GM19238 (cell line): ENCODE measurements at regions not wholly inside any gene's neighbourhood (a gene's known extent, or its start where the extent isn't known, plus 50 kb on each side); places are given as distances from the start of the nearest gene placed in this dataset.

Experiments used
- DNase-seq: peaks from one replicate; pipeline ENCODE4 v3.0.0; 2011; ENCODE audit warnings: low spot score; ENCODE audit not compliant: insufficient read length

GRCh38 chr20:11234608-11235007 is 560.8 kb upstream of the JAG1 start:
- DNase-seq: no peak

DNA sequence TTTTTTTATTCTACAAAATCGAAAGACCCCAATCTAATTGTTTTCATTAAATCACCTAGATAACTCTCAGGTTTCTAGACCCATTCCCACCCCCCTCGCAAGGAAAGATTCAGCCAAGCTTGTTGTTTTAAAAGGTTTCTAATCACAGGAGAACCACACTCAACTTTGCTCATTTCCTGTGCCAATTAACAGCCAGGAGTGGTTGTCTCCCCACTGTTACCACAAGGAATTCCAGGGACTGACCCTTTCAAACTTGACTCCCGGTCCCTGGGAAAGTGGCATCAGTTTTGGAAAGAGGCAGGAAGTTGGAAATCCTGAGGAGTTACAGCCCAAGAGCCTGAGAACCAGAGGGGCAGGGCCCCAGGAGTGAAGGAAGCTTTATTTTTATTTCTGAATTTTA is 561.3 kb upstream of the JAG1 start:
- DNase-seq: no peak

GRCh38 chr20:11242320-11242719 is 568.5 kb upstream of the JAG1 start:
- DNase-seq: no peak

- no peak for DNase-seq
These were observed 571.6 kb upstream of the JAG1 start for GRCh38 chr20:11245431-11245830.

DNA sequence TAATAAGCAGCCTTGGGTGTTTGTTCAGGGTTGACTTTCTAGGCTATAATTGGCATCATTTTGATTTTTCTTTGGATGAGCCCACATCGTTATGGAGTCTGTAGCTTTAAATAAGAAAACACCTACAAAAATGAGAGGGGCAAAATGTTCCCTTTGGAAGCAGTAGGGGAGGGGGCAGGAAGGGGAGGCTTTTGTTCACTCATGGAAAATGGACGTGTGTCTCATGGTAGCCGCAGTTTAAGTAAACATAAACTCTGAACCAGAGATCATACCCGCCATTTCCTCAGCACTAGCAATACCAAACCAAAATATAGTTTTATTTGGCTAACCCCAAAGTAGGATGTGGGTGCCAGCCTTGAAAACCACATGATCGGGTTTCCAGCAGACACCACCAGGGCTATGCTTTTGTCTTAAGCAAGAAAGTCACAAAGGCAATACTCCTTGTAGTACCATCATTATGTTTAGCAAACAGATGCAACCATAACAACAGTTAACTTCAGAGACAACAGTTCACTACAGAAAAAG is 572.5 kb upstream of the JAG1 start:
- DNase-seq: no peak

DNA sequence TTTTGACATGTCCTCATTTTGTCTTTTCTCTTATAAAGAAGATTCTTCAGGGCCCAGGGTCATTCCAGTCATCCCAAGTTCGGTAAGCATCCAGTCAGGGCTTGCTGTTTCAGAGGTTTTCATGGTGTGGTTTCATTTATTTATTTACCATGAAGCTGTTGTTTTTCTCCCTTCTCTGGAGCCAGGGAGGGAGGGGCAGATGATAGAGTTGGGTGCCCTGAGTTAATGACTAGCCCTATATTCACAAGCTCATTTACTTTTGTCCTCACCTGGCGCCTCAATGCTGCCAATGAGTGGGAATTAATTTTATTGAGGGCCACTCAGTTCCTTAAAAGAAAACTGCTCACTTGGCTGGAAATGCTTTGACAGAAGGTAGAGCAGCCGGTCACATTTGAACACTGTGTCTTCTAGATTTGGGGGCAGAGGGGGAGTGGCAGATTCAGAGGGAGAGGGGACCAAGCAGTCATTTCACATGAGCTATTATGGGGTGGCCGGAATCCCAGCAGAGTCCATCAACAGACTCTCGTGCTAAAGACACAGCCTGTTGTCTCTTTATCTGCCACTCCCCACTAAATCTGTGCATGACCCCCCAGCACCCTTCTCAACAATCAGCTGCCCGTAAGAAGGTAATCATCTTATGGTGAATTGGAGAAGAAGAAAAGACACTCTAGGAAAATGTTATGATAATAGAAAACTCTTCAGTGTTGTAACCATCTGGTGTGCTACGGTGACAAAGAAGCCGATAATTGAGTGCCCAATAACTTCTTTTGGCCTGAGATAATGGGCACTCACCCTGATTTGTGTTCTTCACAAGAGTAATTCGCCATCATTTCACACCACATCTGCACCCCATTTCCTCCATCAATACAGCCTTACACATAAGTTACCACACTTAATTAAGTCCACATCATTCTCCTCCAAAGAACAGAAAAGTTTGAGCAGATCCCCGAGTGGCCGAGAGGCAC is 573.5 kb upstream of the JAG1 start:
- no peak for DNase-seq

- no peak for DNase-seq
These were observed 574.2 kb upstream of the JAG1 start for GRCh38 chr20:11248011-11248409.

GRCh38 chr20:11248687-11249638 is 575.2 kb upstream of the JAG1 start:
- no peak for DNase-seq

DNA sequence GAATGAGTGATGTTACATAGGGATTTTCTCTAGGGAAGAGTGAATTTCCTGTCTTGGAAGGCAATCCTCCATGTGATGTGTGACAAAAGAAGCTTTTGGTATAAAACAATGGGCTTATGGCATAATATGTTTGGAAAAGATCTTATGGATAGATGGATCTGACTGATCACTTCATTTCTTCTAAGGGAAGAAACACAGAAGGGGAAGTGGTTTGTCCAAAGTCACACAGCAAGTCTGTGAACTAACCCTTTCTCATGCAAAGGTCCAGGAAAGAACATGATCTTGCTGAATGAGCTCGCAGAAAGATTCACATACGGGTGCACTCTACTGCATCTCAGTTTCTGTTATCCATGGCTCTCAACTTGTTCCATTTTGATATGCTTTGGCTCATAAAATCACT is 575.9 kb upstream of the JAG1 start:
- no peak for DNase-seq

DNA sequence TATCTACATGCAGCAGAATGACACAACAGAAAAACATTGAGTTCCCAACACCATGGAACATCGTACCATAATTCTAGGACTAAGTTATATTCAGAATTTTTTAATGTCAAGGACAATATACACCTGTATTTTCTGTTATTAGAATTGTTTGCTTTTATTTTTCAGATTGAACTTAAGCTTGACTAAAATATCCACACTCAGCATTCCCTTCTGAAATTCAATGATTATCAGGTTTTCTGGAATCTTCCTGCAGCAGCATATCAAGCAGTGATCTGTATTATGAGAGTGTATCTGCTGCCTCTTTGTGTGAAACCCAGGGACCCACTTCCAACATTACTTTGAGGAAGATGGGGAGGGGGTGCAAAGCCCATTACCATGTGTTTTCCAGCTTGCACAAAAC is 578.6 kb upstream of the JAG1 start:
- no peak for DNase-seq

DNA sequence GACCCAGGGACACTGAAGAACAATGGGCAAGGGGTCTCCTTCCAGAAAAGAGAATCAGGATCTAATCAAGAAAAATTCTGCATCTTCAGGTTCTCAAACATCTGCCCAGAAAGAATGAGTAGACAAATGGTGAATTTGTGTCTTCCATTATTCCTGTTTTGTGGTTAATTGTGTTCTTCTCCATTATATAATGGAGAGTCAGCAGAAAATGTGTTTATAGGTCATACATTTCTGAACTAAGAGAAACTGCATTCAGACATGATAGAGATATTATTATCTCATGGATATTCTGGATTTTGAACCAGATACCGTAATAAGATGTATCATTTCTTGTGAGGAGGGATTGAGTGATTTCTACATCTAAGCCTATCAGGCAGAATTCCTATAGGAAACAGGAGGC is 581.7 kb upstream of the JAG1 start:
- no peak for DNase-seq

DNA sequence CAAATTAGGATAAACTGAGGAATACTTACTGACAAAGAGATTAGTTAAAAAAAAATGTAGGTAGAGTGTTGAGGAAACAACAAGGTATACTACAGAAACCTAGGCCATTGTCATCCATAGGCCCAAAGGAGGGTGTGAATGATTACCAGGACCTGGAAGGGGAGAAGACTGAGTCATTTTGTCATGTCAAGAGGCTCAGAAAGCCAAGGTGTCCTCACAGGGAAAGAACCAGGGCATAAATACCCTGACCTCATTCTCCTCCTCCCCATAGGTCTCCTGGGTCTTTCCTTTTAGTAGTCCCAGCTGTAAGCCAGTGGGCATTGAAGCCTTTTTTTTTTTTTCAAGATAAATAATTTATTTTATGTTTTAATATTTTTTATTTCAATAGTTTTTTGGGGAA is 582.1 kb upstream of the JAG1 start:
- no peak for DNase-seq

GRCh38 chr20:11260611-11261010 is 586.8 kb upstream of the JAG1 start:
- DNase-seq: no peak

DNA sequence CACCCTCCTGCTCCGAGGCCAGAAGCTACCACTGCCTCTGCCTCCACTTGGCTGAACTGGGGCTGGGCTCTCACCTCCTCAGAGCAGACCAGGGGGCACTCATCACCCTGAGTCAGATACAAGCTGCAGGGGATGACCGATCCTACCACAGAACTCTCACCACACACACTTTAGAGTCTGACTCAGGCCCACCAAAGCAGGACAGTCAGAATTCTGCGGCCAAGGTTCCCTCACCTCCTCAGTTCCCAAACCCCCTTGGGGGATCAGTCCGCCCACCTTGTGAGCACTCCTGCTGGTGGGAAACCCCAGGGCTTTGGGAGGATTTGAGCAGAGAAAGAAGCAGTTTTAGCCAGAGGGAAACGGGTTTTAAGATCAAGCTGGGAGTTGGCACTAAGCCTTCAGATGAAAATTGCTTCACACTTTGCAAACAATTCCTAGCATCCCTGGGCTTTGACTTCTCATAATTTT is 587.8 kb upstream of the JAG1 start:
- DNase-seq: no peak

GRCh38 chr20:11266571-11266970 is 592.8 kb upstream of the JAG1 start:
- DNase-seq: no peak

DNA sequence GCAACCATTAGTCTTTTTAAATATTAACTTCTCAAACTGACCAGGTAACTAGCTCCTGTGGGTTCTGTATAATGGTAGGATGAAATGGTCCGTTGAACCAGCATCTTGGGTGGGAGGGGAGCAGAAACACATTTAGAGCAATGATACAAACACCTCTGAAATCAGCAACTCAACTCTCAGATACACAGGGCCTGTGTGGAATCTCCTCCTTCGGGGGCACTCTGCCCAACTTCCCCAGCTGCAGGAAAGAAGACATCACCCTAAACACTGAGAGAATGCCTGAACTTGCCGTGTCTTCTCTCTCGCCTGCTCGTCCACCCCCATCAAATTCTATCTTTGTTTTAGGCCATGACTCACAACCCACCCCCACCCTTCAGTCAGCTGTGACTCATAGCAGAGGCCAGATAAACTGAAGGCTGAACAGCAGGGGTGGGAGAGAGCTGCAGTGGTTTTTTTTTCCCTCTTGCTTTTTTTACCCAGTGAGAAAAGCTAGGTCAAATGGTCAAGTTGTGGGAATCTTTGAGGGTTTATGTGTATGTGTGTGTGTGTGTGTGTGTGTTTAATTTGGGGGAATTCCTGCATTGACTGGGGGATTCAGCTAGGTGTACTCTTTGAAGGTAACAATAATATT is 593.4 kb upstream of the JAG1 start:
- DNase-seq: peak; percentile 13

DNA sequence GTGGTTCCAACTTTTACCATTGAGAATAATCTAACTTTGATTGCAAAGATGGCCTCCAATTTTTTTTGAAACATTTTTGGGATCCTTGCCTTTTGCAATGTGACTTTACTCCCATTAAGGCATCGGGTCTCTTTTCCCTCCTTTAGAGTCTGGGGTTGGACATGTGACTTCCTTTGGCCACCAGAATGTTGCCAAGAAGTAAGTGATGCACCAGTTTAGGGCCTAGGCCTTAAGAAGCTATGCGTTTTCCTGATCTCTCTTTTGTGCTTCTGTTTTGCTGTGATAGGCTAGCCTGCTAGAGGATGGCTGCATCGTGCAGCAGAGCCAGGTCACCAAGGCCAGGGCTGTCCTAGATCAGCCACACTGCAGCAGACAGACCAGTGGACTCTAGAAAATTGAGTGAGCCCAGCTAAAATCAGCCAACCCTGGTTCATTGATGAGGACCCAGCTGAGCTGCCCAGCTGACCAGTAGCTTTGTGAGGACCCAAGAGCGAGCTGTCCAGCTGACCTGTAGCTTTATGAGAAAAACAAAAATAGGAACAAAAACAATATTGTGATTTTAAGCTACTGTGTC is 594.0 kb upstream of the JAG1 start:
- no peak for DNase-seq

- DNase-seq: no peak
These were observed 596.8 kb upstream of the JAG1 start for GRCh38 chr20:11270566-11270965.

DNA sequence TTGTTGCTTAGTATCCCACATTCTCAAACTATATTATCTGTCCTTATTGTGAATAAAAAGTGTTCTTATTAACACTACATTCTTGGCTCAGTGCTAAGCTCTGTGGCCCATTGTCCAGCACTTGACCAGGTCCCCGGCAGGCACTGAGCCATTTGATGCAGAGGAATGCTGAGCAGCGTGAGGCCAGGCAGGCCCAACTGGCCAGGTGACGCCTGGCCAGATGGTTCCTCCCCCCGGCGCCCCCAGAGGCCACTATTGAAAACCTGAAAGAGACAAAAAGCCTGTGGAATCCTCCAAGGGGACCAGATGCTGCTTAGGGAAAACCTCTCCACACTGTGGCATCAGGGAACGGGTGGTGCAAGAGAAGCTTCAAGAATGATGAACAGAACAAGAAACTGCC is 597.5 kb upstream of the JAG1 start:
- no peak for DNase-seq

GRCh38 chr20:11271920-11272594 is 598.3 kb upstream of the JAG1 start:
- no peak for DNase-seq
